ENCODE measurements at regions not wholly inside any gene's neighbourhood (a gene's known extent, or its start where the extent isn't known, plus 50 kb on each side); places are given as distances from the start of the nearest gene placed in this dataset.

DNA sequence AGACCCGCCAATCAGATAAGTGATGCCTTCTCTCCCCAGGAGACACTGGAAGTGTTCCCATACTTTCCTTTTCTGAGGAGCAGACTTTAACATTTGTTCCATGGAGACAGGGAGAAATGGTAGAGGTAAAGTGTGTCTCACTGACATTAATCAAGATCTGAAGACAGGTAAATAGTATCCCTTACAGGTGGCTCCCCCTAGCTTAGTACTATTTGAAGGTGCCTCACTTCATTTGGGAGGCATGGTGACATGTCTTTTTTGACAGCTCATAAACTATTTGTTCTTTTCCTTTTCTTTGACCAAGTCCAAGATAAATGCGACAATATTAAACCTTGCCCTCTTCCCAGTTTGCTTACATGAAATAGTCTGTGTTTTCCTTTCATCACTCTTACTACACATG is 485.6 kb upstream of the IL12A start:
- TF ChIP-seq, protein P1, sequence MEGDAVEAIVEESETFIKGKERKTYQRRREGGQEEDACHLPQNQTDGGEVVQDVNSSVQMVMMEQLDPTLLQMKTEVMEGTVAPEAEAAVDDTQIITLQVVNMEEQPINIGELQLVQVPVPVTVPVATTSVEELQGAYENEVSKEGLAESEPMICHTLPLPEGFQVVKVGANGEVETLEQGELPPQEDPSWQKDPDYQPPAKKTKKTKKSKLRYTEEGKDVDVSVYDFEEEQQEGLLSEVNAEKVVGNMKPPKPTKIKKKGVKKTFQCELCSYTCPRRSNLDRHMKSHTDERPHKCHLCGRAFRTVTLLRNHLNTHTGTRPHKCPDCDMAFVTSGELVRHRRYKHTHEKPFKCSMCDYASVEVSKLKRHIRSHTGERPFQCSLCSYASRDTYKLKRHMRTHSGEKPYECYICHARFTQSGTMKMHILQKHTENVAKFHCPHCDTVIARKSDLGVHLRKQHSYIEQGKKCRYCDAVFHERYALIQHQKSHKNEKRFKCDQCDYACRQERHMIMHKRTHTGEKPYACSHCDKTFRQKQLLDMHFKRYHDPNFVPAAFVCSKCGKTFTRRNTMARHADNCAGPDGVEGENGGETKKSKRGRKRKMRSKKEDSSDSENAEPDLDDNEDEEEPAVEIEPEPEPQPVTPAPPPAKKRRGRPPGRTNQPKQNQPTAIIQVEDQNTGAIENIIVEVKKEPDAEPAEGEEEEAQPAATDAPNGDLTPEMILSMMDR (IDR thresholded peaks at IDR 0.05) = no peak
- no peak for TF ChIP-seq POLR2A (IDR thresholded peaks at IDR 0.05)
